ENCODE measurements at regions not wholly inside any gene's neighbourhood (a gene's known extent, or its start where the extent isn't known, plus 50 kb on each side); places are given as distances from the start of the nearest gene placed in this dataset.

GRCh38 chr4:20504146-20504545 is 196.1 kb upstream of the PACRGL start:
- Histone ChIP-seq H3K27me3 (ENCODE audit: insufficient read depth, low read length) (no peaks in the 10 kb centered on the region), H3T11ph (ENCODE audit: low read length) (no peak overlapping the region), H3K18ac (ENCODE audit: insufficient read length, low read depth, low read length) (no peak overlapping the region), H3K4me2 (ENCODE audit: insufficient read depth, insufficient read length, low read length) (no peak overlapping the region), H3K27ac (ENCODE audit: insufficient read length, low read depth, low read length) (no peak overlapping the region), H3K9me3 (ENCODE audit: control insufficient read depth, low read depth, low read length) (no peaks in the 10 kb centered on the region), H3K23ac (ENCODE audit: insufficient read length, low read depth, low read length) (no peak overlapping the region), H2BK5ac (ENCODE audit: insufficient read length, low read length) (no peak overlapping the region), H2AFZ (ENCODE audit: low read length) (no peak overlapping the region), H4K5ac (ENCODE audit: insufficient read length, low read depth, low read length) (no peak overlapping the region), H4K91ac (ENCODE audit: insufficient read length, low read depth, low read length) (no peak overlapping the region), H3K9ac (ENCODE audit: extremely low read depth, insufficient read length, low read length) (no peak overlapping the region), H2BK120ac (ENCODE audit: low read depth, low read length, poor library complexity, severe bottlenecking) (no peak overlapping the region), H2BK12ac (ENCODE audit: insufficient read length, low read depth, low read length) (no peak overlapping the region), H2BK15ac (ENCODE audit: low read depth, low read length) (no peak overlapping the region), H3K79me1 (ENCODE audit: insufficient read depth, low read depth, low read length, poor library complexity, severe bottlenecking) (no peaks in the 10 kb centered on the region), H2AK5ac (ENCODE audit: insufficient read length, low read length) (no peak overlapping the region), H3K14ac (ENCODE audit: insufficient read depth, low read length) (no peak overlapping the region), H3K4ac (ENCODE audit: low read depth, low read length) (no peak overlapping the region), H3K79me2 (ENCODE audit: insufficient read depth, low read length) (no peaks in the 10 kb centered on the region), H3K4me1 (ENCODE audit: insufficient read depth, low read length) (no peaks in the 10 kb centered on the region), H3K23me2 (ENCODE audit: insufficient read length, low read depth, low read length, poor library complexity, severe bottlenecking) (no peaks in the 10 kb centered on the region), H3K56ac (ENCODE audit: insufficient read length, low read depth, low read length) (no peak overlapping the region), H2BK20ac (ENCODE audit: low read depth, low read length, poor library complexity, severe bottlenecking) (no peak overlapping the region), H4K8ac (replicated peaks; ENCODE audit: insufficient read length, low read depth, low read length) (no peak overlapping the region), H4K20me1 (ENCODE audit: control insufficient read depth, insufficient read depth, insufficient read length) (no peaks in the 10 kb centered on the region)
- no CpG with 5 or more reads among the region's 3 CpGs for WGBS (ENCODE audit: extremely low coverage, insufficient read length, low lambda C conversion rate)
- H3K4me1 Mint-ChIP-seq = no peaks in the 10 kb centered on the region
- no peak for DNase-seq
- H3K9me3 Mint-ChIP-seq = no peaks in the 10 kb centered on the region
- TF ChIP-seq CTCF (conservative IDR thresholded peaks at IDR 0.05) = no peak
- no peak overlapping the region for H3K4me3 Mint-ChIP-seq
- H3K27ac Mint-ChIP-seq = no peak overlapping the region
- no peaks in the 10 kb centered on the region for H3K27me3 Mint-ChIP-seq (ENCODE audit: low read depth)
- H3K36me3 Mint-ChIP-seq (ENCODE audit: insufficient read depth in 1 of 3, low read depth in 3 of 3) = no peaks in the 10 kb centered on the region
